AG10803 (cell line): ENCODE measurements at regions not wholly inside any gene's neighbourhood (a gene's known extent, or its start where the extent isn't known, plus 50 kb on each side); places are given as distances from the start of the nearest gene placed in this dataset.

Experiments
- DNase-seq: peaks from one replicate; pipeline ENCODE4 v3.0.0; 2010; ENCODE audit warnings: low read depth
- H3K4me3 ChIP-seq: 2 replicates; pipeline ENCODE4 v1.5.1; 2011; ENCODE audit warnings: mild to moderate bottlenecking, low read length, control low read depth
- TF ChIP-seq, protein P1 (sequence below): conservative IDR thresholded peaks from 2 replicates; pipeline ENCODE4 v1.5.1; 2011; ENCODE audit warnings: mild to moderate bottlenecking, low read length, control low read depth, inconsistent platforms

DNA sequence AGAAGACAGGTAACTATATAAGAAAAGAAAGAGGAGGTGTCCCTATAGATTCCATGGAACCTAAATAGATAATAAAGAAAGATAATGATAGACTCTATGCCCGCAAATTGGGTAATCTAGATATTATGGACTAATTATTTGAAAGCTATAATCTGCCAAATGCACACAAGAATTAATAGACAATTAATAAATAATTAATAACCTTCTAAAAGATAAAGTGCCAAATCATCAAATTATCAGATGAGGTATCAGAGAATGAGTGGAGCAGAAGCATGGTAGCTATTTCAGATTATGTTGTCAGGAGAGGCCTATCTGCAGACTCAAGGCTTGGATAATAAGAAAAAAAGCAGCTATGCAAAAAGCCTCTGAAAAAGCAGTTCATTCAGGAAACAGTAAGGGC is 1120.8 kb downstream of the PLA2G4A start:
- H3K4me3 ChIP-seq: no peak overlapping the region
- TF ChIP-seq, protein P1, sequence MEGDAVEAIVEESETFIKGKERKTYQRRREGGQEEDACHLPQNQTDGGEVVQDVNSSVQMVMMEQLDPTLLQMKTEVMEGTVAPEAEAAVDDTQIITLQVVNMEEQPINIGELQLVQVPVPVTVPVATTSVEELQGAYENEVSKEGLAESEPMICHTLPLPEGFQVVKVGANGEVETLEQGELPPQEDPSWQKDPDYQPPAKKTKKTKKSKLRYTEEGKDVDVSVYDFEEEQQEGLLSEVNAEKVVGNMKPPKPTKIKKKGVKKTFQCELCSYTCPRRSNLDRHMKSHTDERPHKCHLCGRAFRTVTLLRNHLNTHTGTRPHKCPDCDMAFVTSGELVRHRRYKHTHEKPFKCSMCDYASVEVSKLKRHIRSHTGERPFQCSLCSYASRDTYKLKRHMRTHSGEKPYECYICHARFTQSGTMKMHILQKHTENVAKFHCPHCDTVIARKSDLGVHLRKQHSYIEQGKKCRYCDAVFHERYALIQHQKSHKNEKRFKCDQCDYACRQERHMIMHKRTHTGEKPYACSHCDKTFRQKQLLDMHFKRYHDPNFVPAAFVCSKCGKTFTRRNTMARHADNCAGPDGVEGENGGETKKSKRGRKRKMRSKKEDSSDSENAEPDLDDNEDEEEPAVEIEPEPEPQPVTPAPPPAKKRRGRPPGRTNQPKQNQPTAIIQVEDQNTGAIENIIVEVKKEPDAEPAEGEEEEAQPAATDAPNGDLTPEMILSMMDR: no peak
- DNase-seq: no peak

DNA sequence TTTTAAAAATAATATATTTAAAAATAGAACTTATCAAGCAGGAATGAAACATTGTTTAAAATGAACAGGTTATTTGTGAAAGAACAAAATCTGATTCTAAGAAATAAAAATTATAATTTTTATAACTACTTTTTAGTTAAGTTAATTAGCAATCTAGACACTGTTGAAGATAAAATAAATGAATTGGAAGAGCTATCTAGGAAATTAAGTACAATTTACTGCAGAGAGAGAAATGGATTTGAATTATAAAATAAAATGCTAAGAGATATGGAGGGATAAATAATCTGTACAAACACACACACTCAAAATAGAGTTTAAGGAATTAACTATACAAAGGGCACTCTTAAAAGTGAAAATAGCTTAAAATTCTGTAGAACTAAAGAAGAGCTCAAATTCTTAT is 1123.1 kb downstream of the PLA2G4A start:
- no peak for DNase-seq
- TF ChIP-seq, protein P1: no peak
- no peak overlapping the region for H3K4me3 ChIP-seq

- no peak overlapping the region for H3K4me3 ChIP-seq
- TF ChIP-seq, protein P1: no peak
- DNase-seq: no peak
These were observed 1123.7 kb downstream of the PLA2G4A start for GRCh38 chr1:187952446-187952845.

- DNase-seq: no peak
- H3K4me3 ChIP-seq: no peak overlapping the region
- TF ChIP-seq, protein P1: no peak
These were observed 1128.2 kb downstream of the PLA2G4A start for GRCh38 chr1:187956975-187957374.

GRCh38 chr1:187958207-187958606 is 1129.5 kb downstream of the PLA2G4A start:
- no peak overlapping the region for H3K4me3 ChIP-seq
- TF ChIP-seq, protein P1: no peak
- no peak for DNase-seq

- TF ChIP-seq, protein P1: no peak
- no peak overlapping the region for H3K4me3 ChIP-seq
- no peak for DNase-seq
These were observed 1130.3 kb downstream of the PLA2G4A start for GRCh38 chr1:187959062-187959461.

- TF ChIP-seq, protein P1: no peak
- H3K4me3 ChIP-seq: no peak overlapping the region
- DNase-seq: no peak
These were observed 1131.4 kb downstream of the PLA2G4A start for GRCh38 chr1:187960125-187960638.
